NB4 (cell line): ENCODE measurements at regions not wholly inside any gene's neighbourhood (a gene's known extent, or its start where the extent isn't known, plus 50 kb on each side); places are given as distances from the start of the nearest gene placed in this dataset.
"Not testable (repeated sequence)": the region's sequence is repeated elsewhere in the genome, so short reads cannot be mapped to it uniquely, and the experiment has no call there.

Experiments used
- DNase-seq: peaks from one replicate; pipeline ENCODE4 v3.0.0; 2010; ENCODE audit warnings: low read depth
- H3K4me3 ChIP-seq: one replicate; pipeline ENCODE4 v1.5.1; 2011; ENCODE audit warnings: mild to moderate bottlenecking, low read depth, low read length, moderate library complexity
- CTCF ChIP-seq: IDR thresholded peaks from one replicate; pipeline ENCODE4 v1.5.1; 2012; ENCODE audit warnings: low read depth, low read length
- MAX ChIP-seq: IDR thresholded peaks from 2 replicates; pipeline ENCODE4 v1.6.1; 2011; ENCODE audit warnings: low read depth, low read length
- MYC ChIP-seq: IDR thresholded peaks from 2 replicates; pipeline ENCODE4 v1.6.1; 2011; ENCODE audit warnings: low read depth, low read length
- POLR2A ChIP-seq: IDR thresholded peaks from 2 replicates; pipeline ENCODE4 v1.6.1; 2011; ENCODE audit warnings: mild to moderate bottlenecking; ENCODE audit not compliant: insufficient read length; ENCODE audit errors: extremely low read depth

- H3K4me3 ChIP-seq: no peak overlapping the region
- no peak for DNase-seq
- TF ChIP-seq MYC (no peak), MAX (no peak), CTCF (no peak), POLR2A (no peak)
Observed at GRCh38 chr10:33966946-33967345, 632.5 kb upstream of the NRP1 start.

- no peak overlapping the region for H3K4me3 ChIP-seq
- DNase-seq: peak; percentile 4
- no peak for TF ChIP-seq CTCF
- no peak for TF ChIP-seq MAX
- no peak for TF ChIP-seq POLR2A
- no peak for TF ChIP-seq MYC
Observed at GRCh38 chr10:33965795-33966581, 631.5 kb upstream of the NRP1 start.

- no peak for DNase-seq
- TF ChIP-seq POLR2A: no peak
- H3K4me3 ChIP-seq: no peak overlapping the region
Observed at GRCh38 chr10:33963729-33964128, 629.3 kb upstream of the NRP1 start.

GRCh38 chr10:33956322-33956721 is 621.9 kb upstream of the NRP1 start:
- H3K4me3 ChIP-seq, DNase-seq: not testable (repeated sequence)

- DNase-seq: no peak
- no peak overlapping the region for H3K4me3 ChIP-seq
- TF ChIP-seq MAX (no peak), CTCF (no peak), POLR2A (no peak), MYC (no peak)
Observed at GRCh38 chr10:33955676-33956075, 621.2 kb upstream of the NRP1 start.

GRCh38 chr10:33952692-33953360 is 618.4 kb upstream of the NRP1 start:
- no peak overlapping the region for H3K4me3 ChIP-seq
- no peak for DNase-seq
- TF ChIP-seq MYC: no peak
- no peak for TF ChIP-seq CTCF
- no peak for TF ChIP-seq MAX
- TF ChIP-seq POLR2A: no peak

- TF ChIP-seq CTCF (no peak), MYC (no peak), MAX (no peak), POLR2A (no peak)
- H3K4me3 ChIP-seq: no peak overlapping the region
- no peak for DNase-seq
Observed at GRCh38 chr10:33950206-33950605, 615.7 kb upstream of the NRP1 start.
